ENCODE measurements at regions not wholly inside any gene's neighbourhood (a gene's known extent, or its start where the extent isn't known, plus 50 kb on each side); places are given as distances from the start of the nearest gene placed in this dataset.

- Histone ChIP-seq H3K4me1 (ENCODE audit: insufficient read depth, low read length) (no peaks in the 10 kb centered on the region), H3K9ac (ENCODE audit: low read depth, low read length) (no peak overlapping the region), H3K36me3 (ENCODE audit: insufficient read depth, low read length) (no peaks in the 10 kb centered on the region), H3K9me3 (ENCODE audit: control insufficient read depth, insufficient read depth, low read length) (no peaks in the 10 kb centered on the region; the same call in 1 of the 2 replicates)
These were observed 307.1 kb downstream of the VPS13C start for GRCh38 chr15:61753018-61753710.

- Histone ChIP-seq H3K4me1 (ENCODE audit: insufficient read depth, low read length) (no peaks in the 10 kb centered on the region), H3K9ac (ENCODE audit: low read depth, low read length) (no peak overlapping the region), H3K36me3 (ENCODE audit: insufficient read depth, low read length) (no peaks in the 10 kb centered on the region), H3K9me3 (ENCODE audit: control insufficient read depth, insufficient read depth, low read length) (no peaks in the 10 kb centered on the region)
These were observed 308.2 kb downstream of the VPS13C start for GRCh38 chr15:61752001-61752400.

GRCh38 chr15:61750271-61751084 lies 309.8 kb downstream of the VPS13C start:
- no peak overlapping the region for H3K9ac ChIP-seq (ENCODE audit: low read depth, low read length)
- H3K36me3 ChIP-seq (ENCODE audit: insufficient read depth, low read length), result no peaks in the 10 kb centered on the region
- H3K4me1 ChIP-seq (ENCODE audit: insufficient read depth, low read length), result no peaks in the 10 kb centered on the region
- no peaks in the 10 kb centered on the region for H3K9me3 ChIP-seq (ENCODE audit: control insufficient read depth, insufficient read depth, low read length)

GRCh38 chr15:61749169-61749568 lies 311.1 kb downstream of the VPS13C start:
- Histone ChIP-seq H3K36me3 (ENCODE audit: insufficient read depth, low read length) (no peaks in the 10 kb centered on the region), H3K4me1 (ENCODE audit: insufficient read depth, low read length) (no peaks in the 10 kb centered on the region)

GRCh38 chr15:61748529-61748928 lies 311.7 kb downstream of the VPS13C start:
- no peaks in the 10 kb centered on the region for H3K36me3 ChIP-seq (ENCODE audit: insufficient read depth, low read length)
- no peak overlapping the region for H3K9ac ChIP-seq (ENCODE audit: low read depth, low read length)
- H3K4me1 ChIP-seq (ENCODE audit: insufficient read depth, low read length), result no peaks in the 10 kb centered on the region
- no peaks in the 10 kb centered on the region for H3K9me3 ChIP-seq (ENCODE audit: control insufficient read depth, insufficient read depth, low read length)

More at GRCh38 chr15:61749169-61749568, 311.1 kb downstream of the VPS13C start:
- Histone ChIP-seq H3K9ac (ENCODE audit: low read depth, low read length) (no peak overlapping the region), H3K9me3 (ENCODE audit: control insufficient read depth, insufficient read depth, low read length) (no peaks in the 10 kb centered on the region)

GRCh38 chr15:61746589-61746988 lies 313.7 kb downstream of the VPS13C start:
- Histone ChIP-seq H3K4me1 (ENCODE audit: insufficient read depth, low read length) (no peaks in the 10 kb centered on the region), H3K36me3 (ENCODE audit: insufficient read depth, low read length) (no peaks in the 10 kb centered on the region), H3K9ac (ENCODE audit: low read depth, low read length) (no peak overlapping the region), H3K9me3 (ENCODE audit: control insufficient read depth, insufficient read depth, low read length) (no peaks in the 10 kb centered on the region)

- Histone ChIP-seq H3K9me3 (ENCODE audit: control insufficient read depth, insufficient read depth, low read length) (no peaks in the 10 kb centered on the region), H3K4me1 (ENCODE audit: insufficient read depth, low read length) (no peaks in the 10 kb centered on the region), H3K36me3 (ENCODE audit: insufficient read depth, low read length) (no peaks in the 10 kb centered on the region), H3K9ac (ENCODE audit: low read depth, low read length) (no peak overlapping the region)
These were observed 316.8 kb downstream of the VPS13C start for GRCh38 chr15:61743345-61743909.

- Histone ChIP-seq H3K9me3 (ENCODE audit: control insufficient read depth, insufficient read depth, low read length) (no peaks in the 10 kb centered on the region), H3K36me3 (ENCODE audit: insufficient read depth, low read length) (no peaks in the 10 kb centered on the region), H3K9ac (ENCODE audit: low read depth, low read length) (no peak overlapping the region), H3K4me1 (ENCODE audit: insufficient read depth, low read length) (no peaks in the 10 kb centered on the region)
These were observed 317.7 kb downstream of the VPS13C start for GRCh38 chr15:61742591-61742990.

GRCh38 chr15:61736790-61737189 lies 323.5 kb downstream of the VPS13C start:
- Histone ChIP-seq H3K36me3 (ENCODE audit: insufficient read depth, low read length) (no peaks in the 10 kb centered on the region), H3K9me3 (ENCODE audit: control insufficient read depth, insufficient read depth, low read length) (no peaks in the 10 kb centered on the region), H3K9ac (ENCODE audit: low read depth, low read length) (no peak overlapping the region), H3K4me1 (ENCODE audit: insufficient read depth, low read length) (no peaks in the 10 kb centered on the region)

GRCh38 chr15:61731099-61731498 lies 329.1 kb downstream of the VPS13C start:
- H3K4me1 ChIP-seq (ENCODE audit: insufficient read depth, low read length), result no peaks in the 10 kb centered on the region
- H3K36me3 ChIP-seq (ENCODE audit: insufficient read depth, low read length), result no peaks in the 10 kb centered on the region
- peaks cover 3% of the 10 kb centered on the region; the same call in 1 of the 2 replicates for H3K9me3 ChIP-seq (ENCODE audit: control insufficient read depth, insufficient read depth, low read length)
- H3K9ac ChIP-seq (ENCODE audit: low read depth, low read length), result no peak overlapping the region

GRCh38 chr15:61729646-61730045 lies 330.6 kb downstream of the VPS13C start:
- Histone ChIP-seq H3K9ac (ENCODE audit: low read depth, low read length) (no peak overlapping the region), H3K9me3 (ENCODE audit: control insufficient read depth, insufficient read depth, low read length) (peaks cover 3% of the 10 kb centered on the region; the same call in 1 of the 2 replicates), H3K36me3 (ENCODE audit: insufficient read depth, low read length) (no peaks in the 10 kb centered on the region), H3K4me1 (ENCODE audit: insufficient read depth, low read length) (no peaks in the 10 kb centered on the region)

GRCh38 chr15:61726166-61726565 lies 334.1 kb downstream of the VPS13C start:
- Histone ChIP-seq H3K9me3 (ENCODE audit: control insufficient read depth, insufficient read depth, low read length) (peaks cover 3% of the 10 kb centered on the region; the same call in 1 of the 2 replicates), H3K9ac (ENCODE audit: low read depth, low read length) (no peak overlapping the region), H3K4me1 (ENCODE audit: insufficient read depth, low read length) (no peaks in the 10 kb centered on the region), H3K36me3 (ENCODE audit: insufficient read depth, low read length) (no peaks in the 10 kb centered on the region)

- Histone ChIP-seq H3K9me3 (ENCODE audit: control insufficient read depth, insufficient read depth, low read length) (peaks cover 3% of the 10 kb centered on the region; the same call in 1 of the 2 replicates), H3K9ac (ENCODE audit: low read depth, low read length) (no peak overlapping the region), H3K4me1 (ENCODE audit: insufficient read depth, low read length) (no peaks in the 10 kb centered on the region), H3K36me3 (ENCODE audit: insufficient read depth, low read length) (no peaks in the 10 kb centered on the region)
These were observed 335.0 kb downstream of the VPS13C start for GRCh38 chr15:61725251-61725650.

GRCh38 chr15:61724251-61724939 lies 335.9 kb downstream of the VPS13C start:
- no peaks in the 10 kb centered on the region for H3K4me1 ChIP-seq (ENCODE audit: insufficient read depth, low read length)
- no peak overlapping the region for H3K9ac ChIP-seq (ENCODE audit: low read depth, low read length)
- H3K36me3 ChIP-seq (ENCODE audit: insufficient read depth, low read length), result no peaks in the 10 kb centered on the region
- peaks cover 3% of the 10 kb centered on the region; the same call in 1 of the 2 replicates for H3K9me3 ChIP-seq (ENCODE audit: control insufficient read depth, insufficient read depth, low read length)

Data from ES-I3 (cell line).